ENCODE measurements at regions not wholly inside any gene's neighbourhood (a gene's known extent, or its start where the extent isn't known, plus 50 kb on each side); places are given as distances from the start of the nearest gene placed in this dataset.

DNA sequence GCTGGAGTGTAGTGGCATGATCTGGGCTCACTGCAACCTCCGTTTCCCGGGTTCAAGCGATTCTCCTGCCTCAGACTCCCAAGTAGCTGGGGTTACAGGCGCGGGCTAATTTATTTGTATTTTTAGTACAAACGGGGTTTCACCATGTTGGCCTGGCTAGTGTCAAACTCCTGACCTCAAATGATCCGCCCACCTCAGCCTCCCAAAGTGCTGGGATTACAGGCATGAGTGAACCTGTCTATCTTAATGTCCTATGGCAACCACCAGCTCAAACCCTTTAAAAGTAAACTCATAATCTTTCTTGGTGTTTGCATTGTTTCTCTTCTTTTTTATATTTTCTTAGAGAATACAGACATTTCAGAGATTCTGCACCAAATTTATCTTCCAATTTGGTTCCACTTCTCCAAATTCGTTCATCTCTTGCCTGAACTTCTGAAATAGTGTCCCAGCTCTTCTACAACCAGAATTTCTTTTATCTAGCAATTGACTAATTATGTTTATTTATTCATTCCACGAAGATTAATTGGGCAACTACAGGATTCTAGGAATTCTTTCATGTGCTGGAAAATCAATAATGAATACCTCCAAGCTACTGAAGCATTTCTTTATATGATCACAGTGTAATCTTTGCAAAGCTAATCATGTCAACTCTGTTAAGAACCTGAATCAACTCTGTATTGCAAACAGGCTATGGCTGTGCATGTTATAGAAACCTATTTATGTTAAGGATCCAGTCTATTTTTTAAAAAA lies 60.0 kb upstream of the TYRP1 start:
- H3K4me2 ChIP-seq (ENCODE audit: low read depth, low read length): no peak overlapping the region
- no peak overlapping the region for H2AK9ac ChIP-seq (replicated peaks; ENCODE audit: low read depth, low read length, poor library complexity)
- H3K4ac ChIP-seq (ENCODE audit: low read depth, low read length): no peak overlapping the region
- H3K18ac ChIP-seq (ENCODE audit: low read depth, low read length): no peak overlapping the region
- H3K14ac ChIP-seq (replicated peaks; ENCODE audit: low read depth, low read length): no peak overlapping the region
- dilution Hi-C loops (cut with HindIII; ENCODE audit: low sequenced_read_pairs, unreplicated experiment) (no loop called here), in situ Hi-C loops (cut with MboI; ENCODE audit: low sequenced_read_pairs) (no loop called here), intact Hi-C loops (cut with micrococcal nuclease) (no loop called here)
- POLR2A ChIA-PET (ENCODE audit: unreplicated experiment): no interaction called here
- H2BK20ac ChIP-seq (ENCODE audit: low read depth, low read length): no peak overlapping the region
- no peak overlapping the region for H3K27ac ChIP-seq (ENCODE audit: insufficient read depth, low read length)
- no peak overlapping the region for H3K23ac ChIP-seq (ENCODE audit: low read depth, low read length)
- H2AK5ac ChIP-seq (ENCODE audit: low read depth, low read length): no peak overlapping the region
- no peaks in the 10 kb centered on the region for H4K20me1 ChIP-seq (ENCODE audit: insufficient read depth, low read length)
- no peak overlapping the region for H3K9ac ChIP-seq (ENCODE audit: low read depth, low read length)
- H4K8ac ChIP-seq (ENCODE audit: low read depth in 2 of 2, low read length in 2 of 2): no peak overlapping the region
- H3K9me1 ChIP-seq (ENCODE audit: insufficient read depth, low read length): no peaks in the 10 kb centered on the region
- H2BK120ac ChIP-seq (ENCODE audit: low read depth, low read length): no peak overlapping the region
- no peak overlapping the region for H2BK15ac ChIP-seq (ENCODE audit: low read depth, low read length)
- ATAC-seq (ENCODE audit: low read depth) (no peak), DNase-seq (no peak)
- H3K79me1 ChIP-seq (ENCODE audit: low read depth in 1 of 2, low read length in 2 of 2): no peaks in the 10 kb centered on the region
- TF ChIP-seq MAFK (IDR thresholded peaks at IDR 0.05; ENCODE audit: low read depth, low read length) (no peak), USF2 (IDR thresholded peaks at IDR 0.05; ENCODE audit: low read depth, low read length) (no peak), CEBPB (IDR thresholded peaks at IDR 0.05; ENCODE audit: low read depth, low read length) (no peak), MAZ (IDR thresholded peaks at IDR 0.05; ENCODE audit: borderline replicate concordance, low read depth, low read length) (no peak), CHD1 (IDR thresholded peaks at IDR 0.05; ENCODE audit: low read depth, low read length) (no peak), RAD21 (IDR thresholded peaks at IDR 0.05; ENCODE audit: low read length) (no peak), RFX5 (IDR thresholded peaks at IDR 0.05; ENCODE audit: low read depth, low read length) (no peak), ELK1 (IDR thresholded peaks at IDR 0.05; ENCODE audit: borderline replicate concordance, low read depth, low read length) (no peak), POLR2A (IDR thresholded peaks at IDR 0.05; ENCODE audit: low read depth, low read length) (no peak), SMC3 (IDR thresholded peaks at IDR 0.05; ENCODE audit: low read depth, low read length) (no peak), FOS (IDR thresholded peaks at IDR 0.05; ENCODE audit: low read depth, low read length) (no peak), MXI1 (IDR thresholded peaks at IDR 0.05; ENCODE audit: borderline replicate concordance, low read depth, low read length) (no peak), RCOR1 (IDR thresholded peaks at IDR 0.05; ENCODE audit: insufficient replicate concordance, low read length) (no peak)
- TF ChIP-seq, protein P1, sequence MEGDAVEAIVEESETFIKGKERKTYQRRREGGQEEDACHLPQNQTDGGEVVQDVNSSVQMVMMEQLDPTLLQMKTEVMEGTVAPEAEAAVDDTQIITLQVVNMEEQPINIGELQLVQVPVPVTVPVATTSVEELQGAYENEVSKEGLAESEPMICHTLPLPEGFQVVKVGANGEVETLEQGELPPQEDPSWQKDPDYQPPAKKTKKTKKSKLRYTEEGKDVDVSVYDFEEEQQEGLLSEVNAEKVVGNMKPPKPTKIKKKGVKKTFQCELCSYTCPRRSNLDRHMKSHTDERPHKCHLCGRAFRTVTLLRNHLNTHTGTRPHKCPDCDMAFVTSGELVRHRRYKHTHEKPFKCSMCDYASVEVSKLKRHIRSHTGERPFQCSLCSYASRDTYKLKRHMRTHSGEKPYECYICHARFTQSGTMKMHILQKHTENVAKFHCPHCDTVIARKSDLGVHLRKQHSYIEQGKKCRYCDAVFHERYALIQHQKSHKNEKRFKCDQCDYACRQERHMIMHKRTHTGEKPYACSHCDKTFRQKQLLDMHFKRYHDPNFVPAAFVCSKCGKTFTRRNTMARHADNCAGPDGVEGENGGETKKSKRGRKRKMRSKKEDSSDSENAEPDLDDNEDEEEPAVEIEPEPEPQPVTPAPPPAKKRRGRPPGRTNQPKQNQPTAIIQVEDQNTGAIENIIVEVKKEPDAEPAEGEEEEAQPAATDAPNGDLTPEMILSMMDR (conservative IDR thresholded peaks at IDR 0.05; ENCODE audit: low read depth, low read length): no peak
- H3K4me1 ChIP-seq (ENCODE audit: control insufficient read depth, insufficient read depth, low read length): no peaks in the 10 kb centered on the region
- no peak overlapping the region for H2AFZ ChIP-seq (replicated peaks; ENCODE audit: low read length, poor library complexity)
- H3K27me3 ChIP-seq (ENCODE audit: control insufficient read depth, insufficient read depth, low read length): no peaks in the 10 kb centered on the region
- no peaks in the 10 kb centered on the region for H3K36me3 ChIP-seq (ENCODE audit: control insufficient read depth, insufficient read depth, low read length)
- no peak overlapping the region for H3K56ac ChIP-seq (ENCODE audit: extremely low read depth, insufficient read depth, low read length)
- no peaks in the 10 kb centered on the region for H3K9me3 ChIP-seq (ENCODE audit: control insufficient read depth, insufficient read depth, low read length)
- WGBS, 2 experiments (ENCODE audit: extremely low coverage in 2 of 2, insufficient read length in 1 of 2): 58% methylated on average over 2 of the region's 9 CpGs; no CpG with 5 or more reads in 1 of the 2 experiments
- no TSS peak for BruUV-seq (replicated peaks)
- H3K4me3 ChIP-seq (ENCODE audit: insufficient read depth, low read depth, low read length): no peak overlapping the region
- H4K91ac ChIP-seq (ENCODE audit: insufficient read depth, low read depth, low read length): no peak overlapping the region
- no peak overlapping the region for H2BK5ac ChIP-seq (ENCODE audit: low read depth, low read length, poor library complexity, severe bottlenecking)
- CTCF ChIA-PET: no interaction called here
- no peak overlapping the region for H4K5ac ChIP-seq (ENCODE audit: low read depth, low read length)

Data from IMR-90 (cell line).